H1 (cell line): ENCODE measurements at regions not wholly inside any gene's neighbourhood (a gene's known extent, or its start where the extent isn't known, plus 50 kb on each side); places are given as distances from the start of the nearest gene placed in this dataset.

ENCODE experiments used
- CTCF ChIA-PET: fragments of 300-600 bp; sonication (Branson Sonifier 250); formaldehyde crosslinking; loops from one replicate; lab custom pipeline; 2021; ENCODE audit not compliant: partially characterized antibody; lab: Charles Lee
- POLR2A ChIA-PET: fragments of 300-600 bp; sonication (Branson Sonifier 250); formaldehyde crosslinking; loops from one replicate; lab custom pipeline; 2021; ENCODE audit warnings: inconsistent platforms; ENCODE audit not compliant: partially characterized antibody; lab: Charles Lee
- DNase-seq, 2 experiments: peaks; one replicate each; pipeline versions ENCODE4 v3.0.0 to v3.0.0-alpha.2; 2010 to 2022; ENCODE audit warnings: low spot score in 2 of 2, low read depth in 1 of 2, mixed read lengths in 1 of 2
- FAIRE-seq: peaks from 2 replicates; lab custom pipeline; 2011; peaks lifted over from hg19 to GRCh38; lab: Jason Lieb, UNC
- H2AFZ ChIP-seq: 2 replicates; pipeline ENCODE4 v1.8.1; 2012; ENCODE audit warnings: low read length, inconsistent platforms
- H2AK5ac ChIP-seq: 2 replicates; pipeline ENCODE4 v1.6.1; 2013; ENCODE audit warnings: low read depth, low read length
- H2BK120ac ChIP-seq: replicated peaks from 2 replicates; pipeline ENCODE3; 2013; ENCODE audit warnings: low read depth, low read length, inconsistent platforms
- H2BK12ac ChIP-seq: 2 replicates; pipeline ENCODE4 v1.6.1; 2013; ENCODE audit warnings: low read depth, low read length
- H2BK15ac ChIP-seq: 2 replicates; pipeline ENCODE4 v1.6.1; 2013; ENCODE audit warnings: low read length
- H2BK20ac ChIP-seq: 2 replicates; pipeline ENCODE4 v1.6.1; 2013; ENCODE audit warnings: low read length
- H2BK5ac ChIP-seq: 2 replicates; pipeline ENCODE4 v1.6.1; 2013; ENCODE audit warnings: low read depth, low read length
- H3K14ac ChIP-seq: 2 replicates; pipeline ENCODE4 v1.6.1; 2013; ENCODE audit warnings: inconsistent platforms; ENCODE audit not compliant: insufficient read length
- H3K18ac ChIP-seq: 2 replicates; pipeline ENCODE4 v1.6.1; 2013; ENCODE audit warnings: low read length; ENCODE audit errors: extremely low read depth
- H3K23ac ChIP-seq: 2 replicates; pipeline ENCODE4 v1.6.1; 2013; ENCODE audit warnings: inconsistent platforms; ENCODE audit not compliant: insufficient read length
- H3K23me2 ChIP-seq: 2 replicates; pipeline ENCODE4 v1.6.1; 2013; ENCODE audit warnings: low read depth, low read length
- H3K27ac ChIP-seq: 2 replicates; pipeline ENCODE4 v1.6.1; 2011; ENCODE audit warnings: low read depth, low read length, inconsistent platforms
- H3K27me3 ChIP-seq, 4 experiments: replicated peaks in 1 of 4; 1 replicate in 1 of 4; 2 replicates in 3 of 4; pipeline versions ENCODE4 v1.6.1 to v1.8.1; 2011 to 2013; ENCODE audit warnings: low read length in 3 of 4, mild to moderate bottlenecking in 3 of 4, inconsistent platforms in 2 of 4, mixed read lengths in 2 of 4, moderate library complexity in 1 of 4; ENCODE audit not compliant: control insufficient read depth in 3 of 4, insufficient read depth in 3 of 4; ENCODE audit errors: extremely low read depth in 1 of 4
- H3K36me3 ChIP-seq, 4 experiments: 2 replicates each; pipeline versions ENCODE4 v1.6.1 to v1.8.1; 2011 to 2013; ENCODE audit warnings: mild to moderate bottlenecking in 4 of 4, low read length in 3 of 4, moderate library complexity in 2 of 4, control low read depth in 1 of 4, inconsistent platforms in 1 of 4; ENCODE audit not compliant: insufficient read depth in 4 of 4, control insufficient read depth in 2 of 4
- H3K4ac ChIP-seq: replicated peaks from 2 replicates; pipeline ENCODE3; 2013; ENCODE audit warnings: low read length, low read depth, mixed read lengths, inconsistent platforms; ENCODE audit not compliant: insufficient read length
- H3K4me1 ChIP-seq, 4 experiments: replicated peaks in 1 of 4; 1 replicate in 1 of 4; 2 replicates in 3 of 4; pipeline versions ENCODE4 v1.6.1 to v1.8.1; 2011 to 2013; ENCODE audit warnings: low read length in 3 of 4, inconsistent platforms in 2 of 4, mixed read lengths in 1 of 4; ENCODE audit not compliant: insufficient read depth in 4 of 4, control insufficient read depth in 3 of 4
- H3K4me2 ChIP-seq, 2 experiments: 2 replicates each; pipeline versions ENCODE4 v1.6.1 to v1.8.1; 2011 to 2013; ENCODE audit warnings: low read depth in 2 of 2, low read length in 2 of 2, control low read depth in 1 of 2, inconsistent platforms in 1 of 2, mild to moderate bottlenecking in 1 of 2; ENCODE audit not compliant: insufficient read depth in 1 of 2
- H3K4me3 ChIP-seq, 4 experiments: fragments of 200-600, 300-600 bp in 1 of 4; sonication (generic), shearing (Covaris generic), sonication (Bioruptor Twin) in 1 of 4; 2 replicates each; pipeline versions ENCODE4 v1.5.1 to v1.8.1; 2011 to 2016; ENCODE audit warnings: low read length in 4 of 4, low read depth in 3 of 4, control low read depth in 2 of 4, inconsistent platforms in 2 of 4, mild to moderate bottlenecking in 2 of 4, mixed read lengths in 1 of 4, moderate library complexity in 1 of 4; ENCODE audit not compliant: insufficient read depth in 2 of 4; ENCODE audit errors: extremely low read depth in 1 of 4
- H3K56ac ChIP-seq: replicated peaks from 2 replicates; pipeline ENCODE3; 2013; ENCODE audit warnings: low read depth, mild to moderate bottlenecking, mixed read lengths, low read length, inconsistent platforms; ENCODE audit not compliant: insufficient read length
- H3K79me1 ChIP-seq: 2 replicates; pipeline ENCODE4 v1.6.1; 2013; ENCODE audit warnings: low read depth, low read length, control low read depth
- H3K79me2 ChIP-seq, 2 experiments: 2 replicates each; pipeline versions ENCODE4 v1.6.1 to v1.8.1; 2012 to 2013; ENCODE audit warnings: low read length in 2 of 2, mild to moderate bottlenecking in 2 of 2, inconsistent platforms in 1 of 2; ENCODE audit not compliant: insufficient read depth in 2 of 2, control insufficient read depth in 1 of 2
- H3K9ac ChIP-seq, 4 experiments: replicated peaks in 1 of 4; 1 replicate in 1 of 4; 2 replicates in 3 of 4; pipeline versions ENCODE4 v1.6.1 to v1.8.1; 2011 to 2013; ENCODE audit warnings: low read depth in 3 of 4, low read length in 3 of 4, control low read depth in 2 of 4, mild to moderate bottlenecking in 2 of 4, moderate library complexity in 2 of 4, inconsistent platforms in 1 of 4; ENCODE audit errors: extremely low read depth in 1 of 4
- H3K9me3 ChIP-seq, 2 experiments: 2 replicates each; pipeline versions ENCODE4 v1.6.1 to v1.8.1; 2012 to 2013; ENCODE audit warnings: mild to moderate bottlenecking in 2 of 2, moderate library complexity in 2 of 2, control low read depth in 1 of 2, inconsistent platforms in 1 of 2, low read depth in 1 of 2, low read length in 1 of 2, mixed read lengths in 1 of 2; ENCODE audit not compliant: insufficient read depth in 2 of 2
- H4K20me1 ChIP-seq, 2 experiments: replicated peaks in 1 of 2; 2 replicates each; pipeline versions ENCODE3 to v1.8.1; 2011 to 2013; ENCODE audit warnings: inconsistent platforms in 2 of 2, low read length in 2 of 2, mild to moderate bottlenecking in 1 of 2; ENCODE audit not compliant: insufficient read depth in 2 of 2, control insufficient read depth in 1 of 2
- H4K5ac ChIP-seq: 2 replicates; pipeline ENCODE4 v1.6.1; 2013; ENCODE audit warnings: low read length, low read depth, mixed read lengths, inconsistent platforms; ENCODE audit not compliant: insufficient read length
- H4K8ac ChIP-seq: 2 replicates; pipeline ENCODE4 v1.8.0; 2013; ENCODE audit warnings: mild to moderate bottlenecking, moderate library complexity, low read length, inconsistent platforms; ENCODE audit not compliant: insufficient read depth; ENCODE audit errors: extremely low read depth
- H4K91ac ChIP-seq: replicated peaks from 2 replicates; pipeline ENCODE3; 2013; ENCODE audit warnings: low read length, mixed read lengths, inconsistent platforms; ENCODE audit not compliant: insufficient read length
- BRCA1 ChIP-seq: IDR thresholded peaks from 2 replicates; pipeline ENCODE4 v1.6.1; 2012; ENCODE audit warnings: low read depth, low read length, improper control_type of control experiment
- CBX5 ChIP-seq: fragments of 300-800, 300-1000 bp; sonication (generic); IDR thresholded peaks from 2 replicates; pipeline ENCODE4 v1.7.1; 2016; ENCODE audit warnings: antibody characterized with exemption, low read length, low read depth
- CHD2 ChIP-seq: IDR thresholded peaks from 2 replicates; pipeline ENCODE4 v1.6.1; 2012; ENCODE audit warnings: low read length, improper control_type of control experiment
- EZH2 ChIP-seq: fragments of 200-600 bp; sonication (generic); IDR thresholded peaks from 2 replicates; pipeline ENCODE4 v1.7.1; 2012; ENCODE audit warnings: low read depth, mild to moderate bottlenecking, moderate library complexity, low read length, inconsistent platforms; ENCODE audit not compliant: severe bottlenecking
- KDM5A ChIP-seq: fragments of 200-600 bp; IDR thresholded peaks from 2 replicates; pipeline ENCODE4 v1.7.1; 2012; ENCODE audit warnings: mild to moderate bottlenecking, low read length, inconsistent platforms, mixed read lengths
- POU5F1 ChIP-seq: IDR thresholded peaks from 2 replicates; pipeline ENCODE4 v1.6.1; 2011; ENCODE audit warnings: low read depth, mild to moderate bottlenecking, low read length, moderate library complexity
- SIN3A ChIP-seq, 2 experiments: IDR thresholded peaks in 1 of 2; conservative IDR thresholded peaks in 1 of 2; 2 replicates each; pipeline ENCODE4 v1.6.1; 2011 to 2012; ENCODE audit warnings: low read length in 2 of 2, improper control_type of control experiment in 1 of 2, low read depth in 1 of 2, mild to moderate bottlenecking in 1 of 2
- SIRT6 ChIP-seq: IDR thresholded peaks from one replicate; pipeline ENCODE4 v1.7.1; 2012; ENCODE audit warnings: low read length, inconsistent platforms
- SP1 ChIP-seq: IDR thresholded peaks from 2 replicates; pipeline ENCODE4 v1.6.1; 2011; ENCODE audit warnings: low read depth, low read length
- SP4 ChIP-seq: IDR thresholded peaks from 2 replicates; pipeline ENCODE4 v1.6.1; 2012; ENCODE audit warnings: low read length, inconsistent platforms
- TEAD4 ChIP-seq: IDR thresholded peaks from 2 replicates; pipeline ENCODE4 v1.6.1; 2012; ENCODE audit warnings: low read depth, low read length, inconsistent platforms, mixed read lengths
- YY1 ChIP-seq: IDR thresholded peaks from 2 replicates; pipeline ENCODE4 v1.6.1; 2011; ENCODE audit warnings: low read depth, mild to moderate bottlenecking, low read length
- WGBS, 2 experiments: shearing (Covaris generic) in 1 of 2; methylation state at CpG; one replicate each; pipeline versions ENCODE4 v1.1.6 to v1.1.7; 2013 to 2015; ENCODE audit warnings: low lambda C conversion rate in 2 of 2, mixed read lengths in 2 of 2, inconsistent platforms in 1 of 2, low coverage in 1 of 2, missing lambda C conversion rate in 1 of 2; ENCODE audit not compliant: insufficient replicate concordance in 2 of 2, insufficient coverage in 1 of 2, insufficient read length in 1 of 2; ENCODE audit errors: extremely low coverage in 1 of 2, missing lambda C conversion rate in 1 of 2; 5-methylcytosine and 5-hydroxymethylcytosine counted together

DNA sequence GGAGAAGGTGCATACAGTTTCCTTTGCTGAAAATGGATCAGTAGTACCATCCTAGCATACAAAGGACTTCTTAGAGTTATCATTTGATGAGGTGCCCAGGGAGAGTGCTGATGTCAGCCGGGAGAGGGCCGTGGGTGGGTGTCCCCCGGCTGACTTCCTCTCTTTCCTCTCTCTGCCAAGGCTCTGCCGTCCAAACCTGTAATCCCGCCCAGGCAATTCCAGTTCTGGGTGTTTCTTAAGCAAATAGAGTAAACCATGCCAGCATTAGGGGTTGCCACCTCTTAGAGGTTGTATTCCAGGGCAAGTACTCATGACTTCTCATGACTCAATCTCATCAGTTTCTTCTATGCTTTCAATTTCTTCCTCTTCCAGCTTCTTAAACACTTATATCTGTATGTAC lies 117.2 kb downstream of the GATA6 start:
- Histone ChIP-seq H3K14ac (no peak overlapping the region), H4K8ac (no peak overlapping the region), H2BK5ac (no peak overlapping the region), H3K9me3 (no peaks in the 10 kb centered on the region), H3K79me2 (no peaks in the 10 kb centered on the region), H3K4me2 (no peak overlapping the region), H3K27me3 (no peaks in the 10 kb centered on the region), H3K4ac (no peak overlapping the region)
- TF ChIP-seq CBX5 (no peak), BRCA1 (no peak), YY1 (no peak), EZH2 (no peak), KDM5A (no peak), TEAD4 (no peak), SP1 (no peak), SP4 (no peak), CHD2 (no peak), SIRT6 (no peak), POU5F1 (no peak), SIN3A (conservative IDR thresholded peaks at IDR 0.05 in 1 of 2, IDR thresholded peaks at IDR 0.05 in 1 of 2; ENCODE audit: low read depth in 1 of 2, low read length in 2 of 2) (no peak)
- TF ChIP-seq, all 59 proteins: peak for 0
- DNase-seq (no peak), FAIRE-seq (no peak)
- no peak overlapping the region for H3K27ac ChIP-seq
- no peak overlapping the region for H3K4me3 ChIP-seq
- no peak overlapping the region for H3K9ac ChIP-seq
- H3K23me2 ChIP-seq, result no peaks in the 10 kb centered on the region
- no peak overlapping the region for H2BK12ac ChIP-seq
- no peak overlapping the region for H3K18ac ChIP-seq
- ChIA-PET POLR2A (no interaction called here), CTCF (no interaction called here)
- H2BK15ac ChIP-seq, result no peak overlapping the region
- H3K79me1 ChIP-seq, result no peaks in the 10 kb centered on the region
- H2BK20ac ChIP-seq, result no peak overlapping the region
- H3K36me3 ChIP-seq, result no peaks in the 10 kb centered on the region
- H3K4me1 ChIP-seq, result no peaks in the 10 kb centered on the region
- H4K5ac ChIP-seq, result no peak overlapping the region
- no peak overlapping the region for H3K23ac ChIP-seq
- H4K91ac ChIP-seq, result no peak overlapping the region
- H3K56ac ChIP-seq, result no peak overlapping the region
- no peak overlapping the region for H2AK5ac ChIP-seq
- no peak overlapping the region for H2BK120ac ChIP-seq
- 78% methylated on average over 5 of the region's 5 CpGs; no CpG with 5 or more reads in 1 of the 2 experiments for WGBS, 2 experiments
- H2AFZ ChIP-seq, result no peak overlapping the region
- H4K20me1 ChIP-seq, result no peaks in the 10 kb centered on the region
